HG03354 (cell line): ENCODE measurements at regions not wholly inside any gene's neighbourhood (a gene's known extent, or its start where the extent isn't known, plus 50 kb on each side); places are given as distances from the start of the nearest gene placed in this dataset.

Experiments used
- ATAC-seq: cut with Tn5 transposase; IDR thresholded peaks from one replicate; pipeline ENCODE4 v1.9.1; 2021; ENCODE audit warnings: mild to moderate bottlenecking; ENCODE audit not compliant: unreplicated experiment, poor library complexity, severe bottlenecking

- no peak for ATAC-seq
These were observed 69.2 kb upstream of the IGFBP3 start for GRCh38 chr7:45990276-45990675.

DNA sequence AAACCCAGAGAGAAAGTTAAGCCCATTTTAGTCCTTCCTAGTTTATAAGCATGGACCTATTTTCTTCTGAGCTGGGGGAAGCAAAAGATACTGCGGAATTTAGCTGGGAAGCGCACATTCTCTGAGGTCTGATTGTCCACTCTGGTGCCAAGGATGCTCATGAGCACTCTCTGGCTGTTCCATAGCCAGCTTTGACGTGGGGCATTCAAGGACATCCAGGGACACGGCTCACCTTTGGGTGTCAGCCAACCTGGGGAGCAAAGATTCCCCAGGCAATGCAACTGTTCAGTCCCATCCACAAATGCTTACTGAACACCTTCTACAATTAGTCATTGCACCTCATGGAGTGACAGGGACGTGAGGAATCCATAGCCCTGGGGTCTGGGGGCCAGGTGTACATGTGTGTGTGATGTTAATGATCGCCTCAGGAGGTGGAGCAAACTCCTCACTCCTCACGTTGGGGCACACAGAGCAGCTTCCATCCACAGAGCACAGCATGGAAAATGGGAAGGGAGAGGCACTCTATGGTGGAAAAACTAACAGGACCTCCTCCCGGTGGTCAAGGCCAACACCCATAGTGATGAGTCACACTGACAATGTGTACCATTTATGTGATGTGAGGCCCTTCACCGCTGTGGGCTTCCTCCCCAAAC lies 67.5 kb upstream of the IGFBP3 start:
- no peak for ATAC-seq

DNA sequence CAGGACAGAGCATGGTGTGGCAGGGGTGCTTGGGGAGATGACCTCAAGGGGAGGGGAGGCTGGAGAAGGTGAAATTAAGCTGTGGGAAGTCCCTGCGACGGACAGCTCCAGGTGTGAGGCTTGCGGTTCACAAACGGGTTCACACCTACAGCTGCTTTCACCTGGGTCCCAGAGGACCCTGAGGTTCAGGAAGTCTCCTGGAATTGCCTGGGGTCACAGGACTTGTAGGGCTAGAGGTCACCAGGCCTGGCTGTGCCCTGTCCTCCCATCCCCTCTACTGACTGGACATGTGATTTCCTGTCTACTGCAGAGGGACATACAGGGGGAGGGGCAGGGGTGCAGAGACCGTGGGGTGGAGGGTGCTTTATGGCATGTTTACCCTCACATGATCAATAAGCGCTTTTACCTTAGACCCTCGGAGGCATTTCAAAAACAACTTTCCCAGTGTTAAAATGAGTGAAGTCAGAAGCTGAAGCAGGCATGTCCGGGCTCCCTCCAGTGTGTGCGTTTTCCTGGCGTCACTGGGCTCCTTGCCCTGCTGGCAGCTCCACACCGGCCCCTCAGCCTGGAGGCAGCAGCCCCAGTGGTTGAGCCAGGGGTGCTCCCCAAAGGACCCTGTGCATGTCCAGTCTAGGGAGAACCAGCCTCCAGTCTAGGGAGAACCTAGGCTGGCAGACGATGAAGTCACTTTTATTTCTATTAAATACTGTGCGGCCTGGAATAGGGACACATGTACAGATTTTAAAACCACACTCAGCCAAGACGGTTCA lies 66.6 kb upstream of the IGFBP3 start:
- no peak for ATAC-seq

GRCh38 chr7:45986355-45987298 lies 65.6 kb upstream of the IGFBP3 start:
- no peak for ATAC-seq

DNA sequence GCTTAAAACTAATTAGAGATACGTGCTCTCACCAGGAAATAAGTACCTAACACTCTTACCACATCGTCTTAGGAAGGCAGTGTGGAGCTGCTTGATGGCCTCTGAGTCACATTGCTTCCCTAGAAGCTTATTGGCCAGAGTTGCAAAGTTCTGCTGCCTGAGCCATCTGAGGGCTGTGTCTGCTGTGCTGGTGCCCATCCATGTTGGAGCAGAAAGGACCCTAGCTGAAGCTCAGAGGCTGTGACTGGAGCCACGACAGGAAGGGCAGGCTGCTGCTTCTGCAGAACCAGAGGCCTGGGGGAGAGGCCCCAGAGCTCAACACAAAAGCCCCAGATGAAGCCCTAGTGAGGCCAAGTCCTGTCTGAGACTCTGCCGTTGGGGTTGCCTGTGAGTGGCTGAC lies 64.8 kb upstream of the IGFBP3 start:
- no peak for ATAC-seq

GRCh38 chr7:45984386-45985295 lies 63.6 kb upstream of the IGFBP3 start:
- no peak for ATAC-seq

- no peak for ATAC-seq
These were observed 62.7 kb upstream of the IGFBP3 start for GRCh38 chr7:45983720-45984255.

DNA sequence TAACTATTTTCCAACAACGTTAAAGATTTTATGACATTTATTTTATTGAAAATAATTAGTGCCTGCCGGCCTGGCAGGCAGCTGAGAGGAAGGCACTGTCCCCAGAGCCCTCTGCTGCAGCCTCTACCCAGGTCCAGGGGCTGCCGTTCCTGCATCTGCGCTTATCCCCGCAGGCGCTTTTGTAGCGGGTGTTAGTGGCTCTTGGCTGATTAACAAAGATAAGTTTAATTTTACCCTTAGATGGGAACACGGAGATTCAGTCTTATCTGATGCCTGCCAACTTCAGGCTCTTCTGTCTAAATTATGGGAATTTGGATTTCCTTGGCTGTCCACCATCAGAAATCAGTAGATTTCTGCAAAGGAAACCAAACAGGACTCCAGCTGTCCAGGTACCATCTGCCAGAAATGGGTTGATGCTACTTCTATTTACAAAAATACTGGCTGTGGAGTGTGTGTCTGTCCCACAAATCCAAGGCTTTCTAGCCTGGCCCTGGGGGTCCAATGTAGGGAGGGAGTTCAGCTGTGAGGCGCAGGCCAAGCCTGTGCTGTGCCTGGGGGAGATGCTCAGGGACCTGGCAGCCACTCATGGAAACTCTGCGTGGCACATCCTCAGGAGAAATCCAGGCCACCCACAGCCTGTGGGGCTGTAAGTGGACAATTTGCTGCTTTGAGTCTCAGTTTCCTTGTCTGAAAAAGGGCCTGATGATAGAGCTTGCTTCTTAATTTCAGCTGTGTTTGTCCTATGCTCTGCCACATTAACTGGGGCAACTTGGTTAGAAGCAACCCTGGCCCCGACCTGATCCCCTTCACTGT lies 62.0 kb upstream of the IGFBP3 start:
- ATAC-seq, result no peak

DNA sequence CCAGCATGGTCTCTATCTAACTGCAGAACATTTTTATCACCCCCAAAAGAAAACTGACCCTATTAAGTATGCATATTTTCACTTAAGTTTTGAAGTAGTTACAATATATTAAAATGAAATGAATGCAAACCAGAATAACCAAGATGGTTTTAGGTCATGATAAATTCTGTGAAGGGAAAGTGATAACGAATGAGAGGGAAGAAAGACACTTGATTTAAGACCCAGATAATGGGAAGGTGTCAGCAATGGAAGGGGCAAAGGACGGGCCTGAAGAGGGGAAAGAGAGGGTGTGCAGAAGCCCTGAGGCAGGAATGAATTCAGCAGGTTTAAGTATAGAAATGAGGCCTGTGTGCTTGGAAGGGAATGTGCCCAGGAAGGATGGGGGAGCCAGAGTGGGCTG lies 61.1 kb upstream of the IGFBP3 start:
- ATAC-seq, result no peak

GRCh38 chr7:45980973-45981372 lies 59.9 kb upstream of the IGFBP3 start:
- no peak for ATAC-seq

- no peak for ATAC-seq
These were observed 59.3 kb upstream of the IGFBP3 start for GRCh38 chr7:45980181-45980905.

GRCh38 chr7:45979275-45980180 lies 58.5 kb upstream of the IGFBP3 start:
- no peak for ATAC-seq

DNA sequence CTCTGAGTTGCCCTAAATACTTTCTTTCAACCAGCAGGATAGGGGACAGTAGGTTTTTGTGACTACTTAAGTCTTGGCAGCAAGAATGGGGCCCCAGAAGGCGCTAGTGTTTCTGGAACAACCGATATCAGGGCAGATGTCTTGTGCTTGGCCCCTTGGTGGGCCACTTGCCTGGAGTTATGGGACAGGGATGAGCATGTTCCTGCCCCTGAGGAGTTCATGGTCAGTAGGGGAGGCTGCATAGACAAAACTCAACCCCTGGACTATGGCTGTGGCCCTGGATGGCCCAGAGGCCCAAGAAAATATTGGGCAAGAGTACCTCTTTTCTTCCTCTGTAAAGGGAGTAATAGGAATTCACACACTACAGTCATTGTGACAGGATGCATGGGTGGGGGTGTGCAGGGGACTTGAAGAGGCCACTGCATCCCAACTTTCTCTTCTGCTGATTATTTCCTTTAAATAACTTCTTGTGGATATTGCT lies 57.7 kb upstream of the IGFBP3 start:
- no peak for ATAC-seq

DNA sequence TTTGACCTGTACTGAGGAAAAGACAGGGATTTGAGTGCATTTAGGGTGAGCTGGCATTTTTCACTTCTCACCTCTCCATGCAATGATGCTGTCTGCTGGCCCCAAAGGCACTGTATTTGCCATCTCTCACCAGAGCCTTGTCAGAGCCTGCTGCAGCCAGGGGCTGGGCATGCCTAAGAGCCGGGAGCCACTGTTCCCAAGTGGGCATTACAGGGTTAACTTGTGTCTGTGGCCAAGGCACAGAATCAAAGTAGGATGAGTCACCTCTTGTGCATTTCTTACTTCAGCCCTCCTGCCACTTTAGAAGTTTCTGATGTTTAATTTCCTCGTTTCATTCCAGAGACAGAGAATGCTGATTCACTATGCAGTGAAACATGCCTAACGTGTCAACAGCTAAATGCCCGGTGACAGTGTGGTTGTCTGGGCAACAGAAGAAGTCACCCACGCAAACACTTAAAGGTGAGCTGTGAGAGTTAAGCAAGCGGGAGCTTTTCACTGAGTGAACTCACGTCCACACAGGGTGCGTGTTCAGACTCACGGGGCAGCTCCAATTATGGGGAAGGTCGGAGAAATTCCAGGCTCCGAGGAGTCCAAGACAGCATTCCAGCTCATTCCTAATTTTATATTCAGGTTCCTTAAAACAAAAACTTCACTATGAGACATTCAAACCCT lies 57.1 kb upstream of the IGFBP3 start:
- no peak for ATAC-seq

- ATAC-seq, result no peak
These were observed 56.2 kb upstream of the IGFBP3 start for GRCh38 chr7:45977256-45977780.

GRCh38 chr7:45976485-45976856 lies 55.4 kb upstream of the IGFBP3 start:
- ATAC-seq, result no peak
